Erythroblast (primary cell): ENCODE measurements at regions not wholly inside any gene's neighbourhood (a gene's known extent, or its start where the extent isn't known, plus 50 kb on each side); places are given as distances from the start of the nearest gene placed in this dataset.

ENCODE experiments used
- GATA1 ChIP-seq: IDR thresholded peaks from 2 replicates; pipeline ENCODE4 v1.6.1; 2011; ENCODE audit warnings: low read depth, mild to moderate bottlenecking, control low read depth, low read length, moderate library complexity
- POLR2A ChIP-seq: IDR thresholded peaks from 2 replicates; pipeline ENCODE4 v1.6.1; 2011; ENCODE audit warnings: mild to moderate bottlenecking, low read length

DNA sequence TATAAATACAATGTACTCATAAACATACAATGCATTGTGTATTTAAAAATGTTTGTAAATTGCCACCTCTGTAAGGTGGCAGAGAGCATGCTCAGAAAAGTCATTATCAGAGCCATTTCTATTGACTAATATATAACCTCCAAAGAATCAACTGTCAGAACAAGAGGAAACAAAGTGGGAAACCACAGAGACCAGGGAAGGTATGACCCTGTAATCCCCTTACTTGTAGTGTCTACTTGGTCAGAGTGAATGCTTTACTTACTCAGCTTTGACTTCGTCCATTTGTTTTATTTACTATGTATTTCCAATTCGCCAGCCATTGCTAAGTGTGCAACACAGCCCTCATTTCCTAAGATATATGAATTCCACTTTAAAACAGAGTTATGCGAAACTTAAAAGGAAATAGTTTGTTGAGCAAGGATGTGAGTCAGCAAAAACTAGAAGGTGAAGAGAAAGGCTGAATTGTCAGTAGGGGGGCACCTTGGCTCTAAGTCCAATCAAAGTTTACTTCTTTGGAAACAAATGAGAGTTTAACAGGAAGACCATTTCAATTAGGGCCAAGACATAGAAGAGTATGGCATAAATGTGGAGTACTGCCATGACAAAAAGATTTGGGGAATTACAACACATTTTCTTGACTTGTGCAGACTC lies 671.7 kb upstream of the PTBP2 start:
- no peak for TF ChIP-seq POLR2A
- TF ChIP-seq GATA1: no peak
